Erythroblast (primary cell): ENCODE measurements at regions not wholly inside any gene's neighbourhood (a gene's known extent, or its start where the extent isn't known, plus 50 kb on each side); places are given as distances from the start of the nearest gene placed in this dataset.

Experiments used
- GATA1 ChIP-seq: IDR thresholded peaks from 2 replicates; pipeline ENCODE4 v1.6.1; 2011; ENCODE audit warnings: low read depth, mild to moderate bottlenecking, control low read depth, low read length, moderate library complexity
- POLR2A ChIP-seq: IDR thresholded peaks from 2 replicates; pipeline ENCODE4 v1.6.1; 2011; ENCODE audit warnings: mild to moderate bottlenecking, low read length

DNA sequence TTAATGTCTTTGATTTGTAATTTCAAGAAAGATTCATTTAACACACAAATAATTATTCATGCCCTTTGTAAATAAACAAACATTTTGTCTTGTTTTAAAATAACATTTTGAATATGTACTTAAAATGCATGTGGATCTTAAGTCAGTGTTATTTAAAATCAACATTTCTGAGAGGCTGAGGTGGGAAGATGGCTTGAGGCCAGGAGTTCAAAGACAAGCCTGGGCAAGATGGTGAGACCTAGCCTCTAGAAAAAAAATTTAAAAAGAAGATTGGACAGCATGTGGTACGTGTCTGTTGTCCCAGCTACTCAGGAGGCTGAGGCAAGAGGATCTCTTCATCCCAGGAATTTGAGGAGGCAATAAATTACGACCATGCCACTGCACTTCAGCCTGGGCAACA lies 1268.2 kb downstream of the SLITRK1 start:
- TF ChIP-seq POLR2A, result no peak
- no peak for TF ChIP-seq GATA1
